Right atrium auricular region (tissue), 2 donors: ENCODE measurements at regions not wholly inside any gene's neighbourhood (a gene's known extent, or its start where the extent isn't known, plus 50 kb on each side); places are given as distances from the start of the nearest gene placed in this dataset.

ENCODE experiments used
- DNase-seq: peaks from one replicate; pipeline ENCODE4 v3.0.0-alpha.2; 2019; ENCODE audit warnings: low spot score
- H3K27ac ChIP-seq, 2 donors: fragments of 200-600 bp; sonication (generic); 1 replicate in 1 of 2; 2 replicates in 1 of 2; pipeline ENCODE4 v1.5.1; 2016 to 2019
- H3K27me3 ChIP-seq, 2 donors: fragments of 200-600 bp; sonication (generic); one replicate each; pipeline versions ENCODE4 v1.5.1 to v1.6.0; 2017 to 2019
- H3K36me3 ChIP-seq: fragments of 200-600 bp; sonication (generic); one replicate; pipeline ENCODE4 v1.5.1; 2016
- H3K4me1 ChIP-seq, 2 donors: fragments of 200-600 bp; sonication (generic); one replicate each; pipeline versions ENCODE4 v1.5.1 to v1.6.0; 2017 to 2019
- H3K4me3 ChIP-seq, 2 donors: fragments of 200-600 bp; sonication (generic); 1 replicate in 1 of 2; 2 replicates in 1 of 2; pipeline ENCODE4 v1.5.1; 2017 to 2019; ENCODE audit warnings: mild to moderate bottlenecking in 1 of 2, moderate library complexity in 1 of 2
- H3K9me3 ChIP-seq, 2 donors: fragments of 200-600 bp; sonication (generic); one replicate each; pipeline ENCODE4 v1.5.1; 2019
- CTCF ChIP-seq, 2 donors: fragments of 200-600 bp; sonication (generic); IDR thresholded peaks; one replicate each; pipeline ENCODE4 v1.5.1; 2019; ENCODE audit warnings: antibody characterized with exemption in 2 of 2

- H3K4me3 ChIP-seq = no peak overlapping the region
- H3K36me3 ChIP-seq = no peaks in the 10 kb centered on the region
- no peaks in the 10 kb centered on the region for H3K9me3 ChIP-seq
- H3K4me1 ChIP-seq = peaks cover 0 to 14% of the 10 kb centered on the region in 2 donors
- TF ChIP-seq CTCF (IDR thresholded peaks at IDR 0.05) = no peak
- no peaks in the 10 kb centered on the region for H3K27me3 ChIP-seq
- H3K27ac ChIP-seq = no peak overlapping the region
- DNase-seq = no peak
These were observed 101.8 kb upstream of the HDAC4 start for GRCh38 chr2:239502430-239503186.

GRCh38 chr2:239500574-239501550 lies 100.0 kb upstream of the HDAC4 start:
- no peaks in the 10 kb centered on the region for H3K27me3 ChIP-seq
- H3K27ac ChIP-seq = peak overlapping the region; percentile 36 to 55
- H3K9me3 ChIP-seq = no peaks in the 10 kb centered on the region
- peaks cover 0 to 14% of the 10 kb centered on the region in 2 donors for H3K4me1 ChIP-seq
- no peak for TF ChIP-seq CTCF (IDR thresholded peaks at IDR 0.05)
- no peak overlapping the region for H3K4me3 ChIP-seq
- H3K36me3 ChIP-seq = no peaks in the 10 kb centered on the region
- no peak for DNase-seq

- Histone ChIP-seq H3K36me3 (no peaks in the 10 kb centered on the region), H3K27ac (peak overlapping the region; percentile 36 to 55), H3K27me3 (no peaks in the 10 kb centered on the region), H3K4me1 (peaks cover 0 to 14% of the 10 kb centered on the region in 2 donors), H3K9me3 (no peaks in the 10 kb centered on the region), H3K4me3 (no peak overlapping the region)
- TF ChIP-seq CTCF (IDR thresholded peaks at IDR 0.05) = no peak
- DNase-seq = no peak
These were observed 99.1 kb upstream of the HDAC4 start for GRCh38 chr2:239499726-239500573.

- DNase-seq = peak; percentile 84
- no peaks in the 10 kb centered on the region for H3K27me3 ChIP-seq
- H3K36me3 ChIP-seq = no peaks in the 10 kb centered on the region
- H3K4me1 ChIP-seq = peaks cover 0 to 14% of the 10 kb centered on the region in 2 donors
- no peaks in the 10 kb centered on the region for H3K9me3 ChIP-seq
- H3K27ac ChIP-seq = peak overlapping the region; percentile 22 to 55
- H3K4me3 ChIP-seq = no peak overlapping the region
- no peak for TF ChIP-seq CTCF (IDR thresholded peaks at IDR 0.05)
These were observed 98.3 kb upstream of the HDAC4 start for GRCh38 chr2:239498981-239499634.

- no peaks in the 10 kb centered on the region for H3K27me3 ChIP-seq
- no peak overlapping the region for H3K4me3 ChIP-seq
- H3K36me3 ChIP-seq = no peaks in the 10 kb centered on the region
- no peak overlapping the region for H3K27ac ChIP-seq
- no peaks in the 10 kb centered on the region for H3K9me3 ChIP-seq
- TF ChIP-seq CTCF (IDR thresholded peaks at IDR 0.05) = no peak
- DNase-seq = no peak
- peaks cover 0 to 14% of the 10 kb centered on the region in 2 donors for H3K4me1 ChIP-seq
These were observed 97.8 kb upstream of the HDAC4 start for GRCh38 chr2:239498576-239498975.
